ENCODE measurements at regions not wholly inside any gene's neighbourhood (a gene's known extent, or its start where the extent isn't known, plus 50 kb on each side); places are given as distances from the start of the nearest gene placed in this dataset.

DNA sequence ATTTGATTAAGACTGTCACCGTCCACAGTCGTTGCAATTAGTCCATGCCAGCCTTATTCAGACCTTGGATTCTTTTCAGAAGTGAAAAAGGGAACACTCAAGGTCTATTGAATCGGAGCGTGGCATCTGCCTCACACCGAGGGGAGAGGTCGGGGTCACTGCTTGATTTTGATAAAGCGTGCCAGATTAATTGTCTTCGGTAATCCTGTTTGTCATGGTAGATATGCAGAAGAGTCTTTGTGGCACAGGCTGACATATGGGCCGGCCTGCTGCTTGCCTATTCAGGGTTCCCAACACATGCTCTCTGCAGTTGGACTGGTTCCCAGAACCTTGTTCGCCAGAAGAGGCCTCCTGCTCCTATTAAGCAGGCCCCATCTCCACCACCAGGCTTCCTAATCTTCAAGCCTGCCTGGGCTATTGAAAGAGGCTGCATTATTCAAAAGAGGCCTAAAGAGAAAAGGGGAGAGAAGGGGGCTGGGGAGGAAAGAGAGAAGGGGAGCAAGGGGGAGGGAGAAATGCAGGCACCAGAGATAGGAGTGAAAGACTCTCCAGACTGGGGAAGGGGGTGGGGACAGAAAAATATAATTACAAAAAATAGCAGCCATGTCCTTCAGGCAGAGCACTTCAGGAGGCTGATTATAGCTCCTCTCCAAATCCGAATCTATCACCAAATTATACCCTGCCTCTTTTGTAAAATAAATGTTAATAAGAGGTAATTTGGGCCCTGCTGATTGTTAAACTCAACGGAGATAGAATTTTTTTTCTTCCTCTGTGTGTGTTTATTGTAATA, 611.3 kb downstream of the HDGFL1 start:
- TF ChIP-seq, protein P1, sequence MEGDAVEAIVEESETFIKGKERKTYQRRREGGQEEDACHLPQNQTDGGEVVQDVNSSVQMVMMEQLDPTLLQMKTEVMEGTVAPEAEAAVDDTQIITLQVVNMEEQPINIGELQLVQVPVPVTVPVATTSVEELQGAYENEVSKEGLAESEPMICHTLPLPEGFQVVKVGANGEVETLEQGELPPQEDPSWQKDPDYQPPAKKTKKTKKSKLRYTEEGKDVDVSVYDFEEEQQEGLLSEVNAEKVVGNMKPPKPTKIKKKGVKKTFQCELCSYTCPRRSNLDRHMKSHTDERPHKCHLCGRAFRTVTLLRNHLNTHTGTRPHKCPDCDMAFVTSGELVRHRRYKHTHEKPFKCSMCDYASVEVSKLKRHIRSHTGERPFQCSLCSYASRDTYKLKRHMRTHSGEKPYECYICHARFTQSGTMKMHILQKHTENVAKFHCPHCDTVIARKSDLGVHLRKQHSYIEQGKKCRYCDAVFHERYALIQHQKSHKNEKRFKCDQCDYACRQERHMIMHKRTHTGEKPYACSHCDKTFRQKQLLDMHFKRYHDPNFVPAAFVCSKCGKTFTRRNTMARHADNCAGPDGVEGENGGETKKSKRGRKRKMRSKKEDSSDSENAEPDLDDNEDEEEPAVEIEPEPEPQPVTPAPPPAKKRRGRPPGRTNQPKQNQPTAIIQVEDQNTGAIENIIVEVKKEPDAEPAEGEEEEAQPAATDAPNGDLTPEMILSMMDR (IDR thresholded peaks at IDR 0.05), result peak in 3 of 6 experiments; percentile 17 to 32 (median 22)
- TF ChIP-seq POLR2A (IDR thresholded peaks at IDR 0.05), result no peak

Data from thyroid gland (tissue), 4 donors.